Stimulated activated CD4-positive, alpha-beta T cell treated with anti-CD3 and anti-CD28 coated beads, Interleukin-2, amount 100 ng/mL, for 24 hours (primary cell): ENCODE measurements at regions not wholly inside any gene's neighbourhood (a gene's known extent, or its start where the extent isn't known, plus 50 kb on each side); places are given as distances from the start of the nearest gene placed in this dataset.
"Not testable (repeated sequence)": the region's sequence is repeated elsewhere in the genome, so short reads cannot be mapped to it uniquely, and the experiment has no call there.

Source experiments
- DNase-seq, 2 donors: peaks; one replicate each; pipeline ENCODE4 v3.0.0-alpha.2; 2020

GRCh38 chr4:38313999-38314561 is 349.9 kb upstream of the KLF3 start:
- DNase-seq = no peak

- no peak for DNase-seq
These were observed 349.3 kb upstream of the KLF3 start for GRCh38 chr4:38314663-38315062.

- no peak for DNase-seq
These were observed 348.7 kb upstream of the KLF3 start for GRCh38 chr4:38315286-38315685.

GRCh38 chr4:38316045-38316444 is 348.0 kb upstream of the KLF3 start:
- DNase-seq = no peak

GRCh38 chr4:38317041-38317674 is 346.8 kb upstream of the KLF3 start:
- no peak for DNase-seq

GRCh38 chr4:38318737-38319455 is 345.1 kb upstream of the KLF3 start:
- peak; percentile 69 to 77 for DNase-seq

GRCh38 chr4:38319456-38320342 is 344.3 kb upstream of the KLF3 start:
- DNase-seq = peak; percentile 98 to 99

- no peak for DNase-seq
These were observed 343.7 kb upstream of the KLF3 start for GRCh38 chr4:38320343-38320695.

GRCh38 chr4:38320833-38321232 is 343.2 kb upstream of the KLF3 start:
- DNase-seq = no peak

- DNase-seq = no peak
These were observed 341.3 kb upstream of the KLF3 start for GRCh38 chr4:38322714-38323113.

- DNase-seq = no peak
These were observed 340.8 kb upstream of the KLF3 start for GRCh38 chr4:38323141-38323641.

GRCh38 chr4:38324861-38325628 is 339.0 kb upstream of the KLF3 start:
- DNase-seq = no peak

GRCh38 chr4:38325629-38325913 is 338.4 kb upstream of the KLF3 start:
- DNase-seq = no peak

- no peak for DNase-seq
These were observed 337.5 kb upstream of the KLF3 start for GRCh38 chr4:38326499-38326898.

- no peak for DNase-seq
These were observed 336.8 kb upstream of the KLF3 start for GRCh38 chr4:38327174-38327573.

- DNase-seq = no peak
These were observed 334.8 kb upstream of the KLF3 start for GRCh38 chr4:38328989-38329729.

- DNase-seq = no peak
These were observed 333.7 kb upstream of the KLF3 start for GRCh38 chr4:38330321-38330720.

GRCh38 chr4:38330936-38331335 is 333.1 kb upstream of the KLF3 start:
- no peak for DNase-seq

GRCh38 chr4:38332699-38333098 is 331.3 kb upstream of the KLF3 start:
- no peak for DNase-seq

GRCh38 chr4:38333219-38333618 is 330.8 kb upstream of the KLF3 start:
- DNase-seq = no peak

- DNase-seq = no peak
These were observed 329.2 kb upstream of the KLF3 start for GRCh38 chr4:38334791-38335190.

- not testable (repeated sequence) for DNase-seq
These were observed 325.1 kb upstream of the KLF3 start for GRCh38 chr4:38338939-38339338.
